NCI-H1694 treated with DMSO at 0.1 percent for 48 hours (cell line): ENCODE measurements at regions not wholly inside any gene's neighbourhood (a gene's known extent, or its start where the extent isn't known, plus 50 kb on each side); places are given as distances from the start of the nearest gene placed in this dataset.

Experiments used
- DNase-seq: peaks from one replicate; lab custom pipeline; 2025; lab: John Stamatoyannopoulos, UW

DNA sequence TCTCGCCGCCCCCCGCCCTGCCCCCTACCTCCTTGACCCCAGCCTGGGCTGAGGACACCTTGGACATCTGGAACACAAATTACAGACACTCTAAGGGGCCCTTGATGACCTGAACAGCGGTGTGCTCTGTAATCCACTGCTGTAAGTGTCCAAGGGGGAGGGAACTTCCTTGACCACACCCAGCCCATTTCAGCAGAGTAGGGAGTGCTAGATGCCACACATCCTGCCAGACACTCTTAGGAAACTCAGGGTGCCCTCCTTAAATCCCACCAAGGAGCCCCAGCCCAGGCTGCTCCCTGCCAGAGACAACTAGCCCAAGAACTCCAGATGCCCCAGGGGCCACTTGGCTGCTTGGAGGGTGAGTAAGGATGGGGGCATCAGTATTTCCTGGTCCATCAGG is 282.2 kb downstream of the RRAGC start:
- no peak for DNase-seq

DNA sequence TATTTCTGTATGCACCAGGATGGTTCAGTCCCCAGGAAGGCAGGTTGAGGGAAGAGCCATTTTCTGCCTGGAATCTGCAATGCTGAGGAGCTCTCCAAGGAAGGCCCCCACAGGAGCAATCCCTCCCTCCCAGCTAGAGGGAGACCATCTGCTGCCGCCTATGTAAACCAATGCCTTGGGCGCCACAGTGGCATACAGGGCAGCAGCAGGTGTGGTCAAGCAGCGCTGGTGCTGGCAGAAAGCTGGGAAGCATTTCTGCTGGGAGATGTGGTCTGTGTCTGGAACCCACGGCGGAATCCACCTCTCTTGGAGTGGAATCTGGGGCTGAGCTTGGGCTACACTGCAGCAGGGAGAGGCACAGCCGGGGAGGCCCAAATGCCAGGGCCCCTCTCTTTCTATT is 283.3 kb downstream of the RRAGC start:
- DNase-seq = no peak

DNA sequence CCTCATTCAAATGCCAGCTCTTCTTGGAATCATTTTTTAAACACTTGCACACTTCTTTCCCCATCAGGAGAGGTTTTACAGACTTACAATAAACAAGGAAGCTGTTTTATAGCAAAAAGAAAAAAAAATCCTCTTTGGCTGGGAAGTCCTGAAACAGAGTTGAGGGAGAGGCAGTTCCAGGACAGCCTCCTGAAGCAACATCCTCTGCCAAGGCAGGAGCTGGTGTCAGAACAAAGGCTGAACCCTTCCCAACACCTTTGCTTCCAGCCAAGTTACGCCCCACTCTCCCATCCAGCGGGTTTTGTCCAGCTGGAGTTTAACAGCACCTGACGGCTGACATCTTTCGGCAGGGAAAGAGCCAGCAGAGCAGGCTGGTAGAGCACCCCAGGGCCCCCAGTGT is 287.8 kb downstream of the RRAGC start:
- DNase-seq = no peak

DNA sequence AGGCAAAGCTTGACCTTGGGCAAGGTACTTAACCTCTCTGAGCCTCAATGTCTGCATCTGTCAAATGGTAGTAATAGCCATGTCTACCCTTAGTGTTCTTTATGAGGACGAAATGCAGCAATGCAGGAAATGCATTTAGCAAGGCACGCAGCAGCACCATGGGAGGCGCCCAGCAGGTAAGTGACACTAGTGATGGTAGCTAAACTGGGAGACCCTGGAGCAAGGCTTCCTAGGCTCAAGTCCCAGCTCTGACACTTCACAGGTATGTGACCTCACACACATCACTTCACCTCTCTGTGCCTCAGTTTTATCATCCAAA is 289.0 kb downstream of the RRAGC start:
- DNase-seq = no peak

DNA sequence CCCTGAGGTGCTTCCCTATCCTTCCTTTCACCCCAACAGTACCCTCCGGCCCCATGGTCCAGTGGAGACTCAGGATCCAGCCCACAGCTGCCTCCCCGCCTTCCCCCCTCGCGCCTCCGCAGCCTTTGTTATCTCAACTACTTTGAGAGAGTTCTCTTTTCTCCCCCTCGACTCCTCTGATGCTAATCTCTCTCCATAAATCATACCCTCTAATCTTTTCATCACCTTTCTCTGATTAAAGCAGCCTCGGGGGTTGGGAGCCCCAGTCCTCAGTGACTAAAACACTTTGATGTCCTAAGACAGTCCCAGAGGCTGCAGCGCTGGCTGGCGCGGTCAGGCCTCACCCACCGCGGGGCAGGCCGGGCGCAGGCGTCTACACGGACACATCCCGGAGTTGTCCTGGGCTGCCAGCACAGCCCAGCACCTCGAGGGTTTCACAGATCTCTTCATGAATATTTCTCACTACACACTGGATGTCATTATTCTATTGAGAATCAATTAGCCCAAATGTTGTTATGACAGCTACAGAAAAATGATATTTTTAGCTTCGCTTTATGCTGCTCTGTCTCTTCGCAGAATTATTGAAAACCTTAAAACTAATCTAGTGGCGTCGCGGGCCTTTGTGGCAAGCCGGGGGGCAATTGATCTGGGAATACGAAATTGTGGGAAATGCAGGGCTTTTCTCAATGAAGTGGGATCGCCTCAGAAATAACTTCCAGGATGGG is 289.5 kb downstream of the RRAGC start:
- DNase-seq = no peak

DNA sequence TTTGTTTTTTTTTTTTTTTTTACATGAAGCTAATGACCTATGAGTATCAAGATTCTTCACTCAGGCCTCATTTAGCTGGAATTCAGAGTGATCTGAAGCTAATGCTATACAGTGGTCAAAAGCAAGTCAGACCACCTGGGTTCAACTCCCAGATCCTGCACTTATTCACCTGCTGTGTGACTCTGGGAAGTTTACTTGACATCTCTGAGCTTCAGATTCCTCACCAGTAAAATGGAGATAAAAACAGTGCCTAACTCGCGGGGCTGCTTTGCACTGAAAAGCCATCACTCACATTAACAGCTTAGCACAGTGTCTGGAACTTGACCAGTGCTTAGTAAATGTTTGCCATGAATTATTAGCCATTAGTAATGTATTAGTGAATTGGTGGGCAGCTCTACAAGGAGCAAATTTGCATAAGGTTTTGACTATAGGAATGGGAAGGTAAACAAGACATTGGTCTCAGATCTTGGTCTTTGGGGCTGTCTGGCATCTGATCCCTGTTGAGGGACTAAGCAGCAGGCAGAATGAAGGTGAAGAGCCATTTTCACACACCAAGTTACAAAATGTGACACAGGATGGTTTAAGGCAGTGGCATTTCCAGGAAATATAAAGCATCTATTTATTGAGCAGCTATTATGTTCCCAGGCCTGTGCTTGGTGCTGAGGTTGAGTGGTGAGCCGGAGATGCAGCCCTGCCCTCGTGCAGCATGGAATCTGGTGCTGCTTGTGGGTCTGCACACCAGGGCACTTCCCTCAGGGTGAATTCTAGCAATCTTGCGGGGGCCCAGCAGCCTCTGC is 291.3 kb downstream of the RRAGC start:
- no peak for DNase-seq

DNA sequence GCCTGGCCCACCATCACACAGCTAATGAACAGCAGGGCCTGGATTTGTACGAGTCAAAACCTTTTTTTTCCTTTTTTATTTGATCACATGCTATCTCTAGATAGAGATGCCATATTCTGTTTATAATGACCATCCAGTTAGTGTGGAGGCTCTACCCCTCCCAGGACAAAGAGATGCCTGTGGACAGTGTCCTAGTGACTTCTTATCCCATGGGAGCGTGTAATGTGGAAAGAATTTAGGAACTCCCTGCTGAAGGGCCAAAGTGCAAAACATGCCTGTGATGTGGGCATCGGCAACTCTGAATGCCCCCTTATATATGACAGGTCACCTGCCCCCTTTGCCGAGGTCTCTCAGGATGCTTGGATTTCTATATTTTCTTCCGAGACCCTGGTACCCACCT is 292.2 kb downstream of the RRAGC start:
- DNase-seq = no peak

DNA sequence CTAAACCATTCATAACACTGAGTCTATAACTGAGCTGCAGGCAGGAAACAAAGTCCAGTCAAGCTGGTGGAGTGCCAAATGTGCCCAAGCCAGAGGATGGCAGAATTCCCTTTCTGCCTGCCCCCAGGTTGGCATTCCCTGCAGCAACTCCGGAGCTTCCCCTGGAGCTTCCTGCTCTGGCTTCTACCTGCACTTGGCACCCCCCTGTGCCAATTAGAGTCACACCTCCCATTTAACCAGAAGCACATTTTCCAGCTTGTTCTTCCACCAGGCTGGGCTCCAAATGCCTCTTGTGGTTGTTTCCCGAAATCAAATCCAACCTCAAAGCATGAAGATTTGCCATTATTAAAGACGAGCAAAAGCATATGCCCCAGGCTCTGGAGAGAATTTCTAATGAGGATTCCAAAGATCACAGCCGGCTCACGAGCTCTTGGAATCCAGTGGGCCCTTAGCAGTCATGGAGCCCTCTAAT is 294.5 kb downstream of the RRAGC start:
- no peak for DNase-seq

DNA sequence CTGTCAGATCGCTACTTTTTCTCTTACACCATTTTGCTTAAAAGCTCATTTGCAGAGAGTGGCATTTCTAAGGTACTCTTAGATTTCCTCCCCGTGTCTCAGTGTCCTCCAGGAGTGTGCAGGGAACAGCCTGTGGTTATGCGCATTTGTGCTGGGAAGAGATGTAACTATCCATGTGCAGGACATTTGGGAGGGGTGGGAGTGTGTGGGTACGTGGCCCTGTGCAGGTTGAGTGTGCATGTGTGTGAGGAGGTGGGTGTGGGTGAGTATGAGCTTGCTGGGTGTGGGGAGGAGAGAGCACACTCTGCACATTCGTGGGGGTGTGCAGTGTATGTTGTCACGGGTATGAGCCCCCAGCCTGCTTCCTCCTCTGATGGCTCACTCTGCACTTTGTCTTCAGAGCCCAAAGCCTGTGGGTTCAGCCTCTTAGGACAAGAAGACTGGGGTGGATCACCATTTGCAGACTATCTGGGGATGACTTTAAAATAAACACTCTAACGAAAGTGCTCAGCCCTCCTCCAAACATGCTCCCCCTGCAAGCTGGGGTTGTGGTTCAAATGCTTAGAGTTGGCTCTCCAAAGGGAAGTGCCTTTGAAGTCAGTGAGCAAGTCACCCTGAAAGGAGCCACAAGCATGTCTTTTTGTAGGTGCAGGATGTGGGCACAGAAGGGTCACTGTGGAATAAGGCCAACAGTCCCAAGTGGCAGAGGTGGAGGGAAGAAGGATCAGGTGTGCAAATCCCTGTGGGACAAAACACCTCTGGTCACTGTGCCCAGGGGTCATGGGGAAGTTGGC is 295.4 kb downstream of the RRAGC start:
- no peak for DNase-seq

DNA sequence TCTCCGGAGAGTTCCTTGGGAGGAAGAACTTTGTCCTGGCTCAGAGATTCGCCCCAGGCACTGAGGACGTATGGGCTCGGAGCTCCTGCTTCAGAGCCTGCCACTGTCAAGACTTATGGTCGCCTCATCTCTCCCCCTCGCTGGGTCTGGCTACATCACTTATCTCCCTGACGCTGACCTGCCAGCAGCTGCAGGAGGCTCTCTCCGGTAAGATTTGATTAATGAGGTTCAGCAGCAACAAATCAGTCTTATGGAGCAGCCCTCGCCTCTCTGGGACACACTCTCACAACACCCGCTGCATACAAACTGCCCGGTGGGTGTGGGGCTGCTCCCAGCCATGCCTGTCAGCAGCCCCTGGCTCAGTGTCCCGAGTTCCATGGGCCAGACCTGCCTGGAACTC is 297.8 kb downstream of the RRAGC start:
- no peak for DNase-seq

DNA sequence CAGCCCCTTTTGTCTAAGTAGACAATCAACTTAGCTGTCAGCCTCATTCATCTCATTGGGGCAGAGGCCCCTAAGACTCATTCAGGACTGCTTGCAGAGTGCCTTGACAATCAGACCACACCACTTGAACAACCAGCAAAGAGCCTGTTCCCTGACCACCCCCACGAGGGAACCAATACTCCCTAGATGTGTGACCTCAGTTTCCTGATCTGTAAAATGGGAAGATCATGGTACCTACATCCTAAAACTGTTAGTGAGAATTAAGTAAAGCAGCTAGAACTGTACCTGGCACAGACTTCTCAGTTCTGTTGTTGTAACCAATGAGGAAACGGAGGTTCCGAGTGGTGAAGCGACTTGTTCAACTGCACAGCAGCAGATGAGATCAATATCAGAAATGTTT is 298.5 kb downstream of the RRAGC start:
- no peak for DNase-seq

DNA sequence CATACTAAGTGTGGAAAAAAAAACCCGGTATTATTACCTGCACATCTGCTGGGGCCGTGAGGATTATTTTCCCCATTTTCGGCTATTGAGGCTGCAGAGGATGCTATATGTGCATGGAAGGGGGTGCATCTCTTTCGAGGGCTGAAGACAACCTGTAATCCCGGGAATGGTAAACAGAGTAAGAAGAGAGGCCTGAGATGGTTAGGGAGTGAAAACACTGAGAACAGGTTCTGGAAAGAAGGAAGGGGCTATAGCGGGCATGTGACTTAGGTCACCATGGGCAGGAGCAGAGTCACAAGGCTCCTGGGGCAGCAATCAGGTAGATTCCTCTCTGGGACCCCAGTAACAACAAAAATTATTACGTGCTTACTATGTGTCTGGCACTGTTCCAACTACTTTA is 299.1 kb downstream of the RRAGC start:
- no peak for DNase-seq

DNA sequence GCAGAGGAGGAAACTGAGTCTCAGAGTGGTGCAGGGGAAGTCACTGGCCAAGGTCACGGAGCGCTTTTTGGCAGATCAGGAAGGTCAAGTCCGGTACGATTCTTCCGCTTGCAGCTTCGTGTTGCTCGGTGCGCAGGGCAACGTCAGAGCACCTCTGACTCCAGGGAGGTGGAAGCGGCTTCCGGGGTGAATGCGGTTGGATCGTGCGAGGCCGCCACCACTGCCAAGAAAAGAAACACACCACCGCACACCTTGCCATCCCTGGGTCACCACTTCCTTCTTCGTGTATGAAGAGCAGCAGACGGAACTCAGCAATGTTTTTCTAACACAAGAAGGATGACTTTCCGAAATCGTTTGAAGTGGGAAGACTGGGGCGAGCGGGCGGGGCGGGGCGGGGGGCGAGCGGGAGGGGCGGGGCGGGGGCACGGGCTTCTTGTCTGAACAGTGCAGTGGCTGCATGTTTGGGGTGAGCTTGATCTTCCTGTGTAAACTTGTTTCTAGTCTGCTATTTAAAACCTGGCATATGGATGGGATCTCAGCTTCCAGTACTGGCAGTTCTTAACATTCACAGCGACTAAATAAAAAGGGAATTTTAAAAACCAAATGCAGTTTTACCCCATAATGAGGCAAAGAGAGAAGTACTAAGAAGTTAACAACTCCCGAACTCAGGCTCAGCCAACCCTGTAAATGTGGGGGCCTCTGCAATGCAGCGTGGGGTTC is 300.0 kb downstream of the RRAGC start:
- DNase-seq = no peak

DNA sequence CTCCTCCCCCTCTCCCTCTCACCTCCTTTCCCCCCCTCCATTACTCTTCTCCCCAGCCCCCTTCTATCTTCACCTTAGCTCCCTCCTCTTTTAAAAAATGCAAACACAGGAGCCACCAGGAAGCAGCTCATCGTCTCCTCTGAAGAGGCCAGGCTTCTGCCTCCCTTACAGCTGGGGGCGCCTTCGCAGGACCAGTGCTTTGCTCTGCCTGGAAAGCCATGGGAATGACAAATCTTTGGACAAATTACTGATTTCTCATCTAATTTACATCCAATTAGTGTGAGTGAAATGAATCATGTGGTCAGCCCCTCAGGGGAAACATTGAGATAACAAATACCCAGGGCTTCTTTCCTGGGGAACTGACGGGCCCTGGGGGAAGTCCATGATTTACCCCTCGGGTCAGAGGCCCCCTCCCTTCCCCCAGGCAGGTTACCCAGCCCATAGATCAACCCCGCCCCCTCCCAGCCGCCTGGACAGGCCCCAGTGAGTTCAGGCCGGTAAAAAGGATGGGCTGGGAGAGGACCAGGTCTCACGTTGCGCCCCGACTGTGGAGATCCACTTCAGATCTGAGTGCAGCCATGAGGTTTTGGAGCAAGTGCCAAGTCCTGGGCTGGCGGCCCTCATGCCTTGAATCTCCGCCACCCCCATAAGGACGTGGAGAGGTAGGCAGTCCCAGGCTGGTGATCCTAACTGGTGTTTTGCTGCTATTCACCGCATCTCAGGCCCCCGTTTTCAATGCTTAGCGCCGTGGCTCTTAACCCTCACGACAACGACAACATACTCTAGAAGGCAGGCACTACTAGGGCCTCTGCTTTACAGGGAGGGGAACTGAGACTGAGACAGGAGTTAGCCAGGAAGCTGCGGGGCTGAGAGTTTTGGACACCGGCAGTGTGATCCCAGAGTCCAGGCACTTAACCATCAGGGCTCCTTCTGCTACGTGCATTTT is 300.8 kb downstream of the RRAGC start:
- DNase-seq = no peak

DNA sequence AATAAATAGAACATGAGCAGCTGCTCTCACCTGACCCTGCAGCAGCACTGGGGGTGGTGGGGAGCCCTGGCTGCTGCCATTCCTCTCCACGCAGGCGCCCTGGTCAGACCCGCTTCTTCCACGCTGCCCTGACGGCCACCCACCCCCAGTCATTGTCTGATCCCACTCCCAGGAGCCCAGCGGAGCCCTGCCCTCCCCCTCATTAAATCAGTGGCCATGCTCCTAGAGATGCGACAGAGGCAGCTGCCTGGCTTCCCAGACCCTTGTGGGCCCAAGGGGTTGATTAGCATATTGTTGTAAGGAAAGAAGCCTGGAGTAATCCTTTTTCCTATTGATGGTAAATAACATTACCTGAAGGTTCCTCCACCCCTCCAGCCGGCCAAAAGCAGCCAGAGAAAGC is 301.5 kb downstream of the RRAGC start:
- DNase-seq = no peak

DNA sequence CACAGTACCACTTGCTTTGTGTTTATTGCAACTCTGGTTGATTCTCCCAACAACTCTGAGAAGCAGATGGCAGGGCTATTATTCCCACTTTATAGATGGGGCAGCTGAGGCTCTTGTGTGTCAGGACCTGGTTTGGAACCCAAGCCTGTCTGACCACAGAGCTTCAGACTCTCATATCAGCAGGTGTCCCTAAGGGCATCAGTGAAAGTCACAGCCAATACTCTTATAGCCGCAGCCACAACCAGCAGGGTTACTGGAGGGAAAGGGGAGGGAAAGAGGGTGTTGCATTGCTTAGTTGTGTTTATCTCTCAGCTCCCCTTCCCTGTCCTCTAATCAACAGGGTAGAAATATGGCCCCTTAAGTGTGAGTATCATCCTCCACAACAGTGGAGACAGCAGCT is 304.0 kb downstream of the RRAGC start:
- no peak for DNase-seq

DNA sequence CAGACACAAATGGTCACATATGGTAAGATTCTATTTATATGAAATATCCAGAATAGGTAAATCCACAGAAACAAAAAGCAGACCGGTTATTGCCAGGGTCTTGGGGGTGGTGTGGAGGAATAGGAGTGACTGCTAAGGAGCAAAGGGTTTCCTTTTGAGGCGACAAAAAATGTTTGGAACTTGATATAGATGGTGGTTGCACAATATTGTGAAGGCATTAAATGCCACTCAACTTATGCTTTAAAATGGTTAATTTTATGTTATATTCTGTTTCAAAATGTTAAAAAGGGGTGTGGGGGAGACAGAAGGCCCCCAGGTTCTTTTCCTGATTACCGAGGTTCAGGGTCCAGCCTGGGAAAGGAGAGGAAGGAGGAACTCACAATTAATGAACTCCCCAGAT is 304.4 kb downstream of the RRAGC start:
- no peak for DNase-seq

DNA sequence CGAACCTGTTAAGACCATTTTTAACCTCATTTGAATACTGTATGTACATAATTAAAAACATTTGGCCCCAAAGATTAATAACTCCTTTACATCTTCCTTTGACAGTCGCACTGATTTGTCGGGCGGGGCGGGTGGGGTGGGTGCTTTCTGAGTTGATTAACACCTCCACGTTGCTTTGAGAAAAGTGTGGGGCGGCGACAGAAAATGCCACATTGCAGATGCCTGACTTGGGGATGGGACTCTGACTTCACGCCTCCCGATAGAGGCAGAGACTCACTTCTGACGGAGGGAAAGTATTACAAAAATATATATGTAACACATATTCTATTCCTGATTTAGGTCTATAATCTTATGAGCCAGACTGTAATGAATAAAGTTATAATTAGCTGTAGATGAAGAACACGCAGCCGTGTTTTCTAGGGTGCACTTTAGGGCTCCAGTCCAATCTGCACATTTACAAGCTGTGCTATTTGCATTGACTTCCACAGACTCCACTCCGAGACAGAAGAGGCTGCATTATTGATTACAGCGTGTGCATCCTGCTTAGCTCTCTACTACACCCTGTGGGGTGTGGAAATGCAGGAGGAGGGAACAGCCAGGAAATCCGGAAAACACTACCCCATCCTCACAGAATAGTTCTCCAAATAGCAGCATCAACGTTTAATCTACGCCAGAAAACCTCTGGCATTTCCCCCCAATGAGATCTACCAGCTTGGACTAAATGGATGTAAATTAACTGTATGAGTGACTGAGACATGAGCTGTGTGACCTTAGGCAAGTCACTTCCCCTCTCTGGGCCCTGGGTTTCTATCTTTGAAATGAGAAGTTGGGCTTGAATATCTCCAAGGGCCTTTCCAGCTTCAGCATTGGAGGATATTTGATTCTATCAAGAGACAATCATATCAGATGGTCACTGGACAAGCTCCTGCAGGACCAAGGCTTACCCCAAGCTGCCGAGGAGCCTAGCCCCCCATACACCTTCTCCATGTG is 308.0 kb downstream of the RRAGC start:
- DNase-seq = no peak

DNA sequence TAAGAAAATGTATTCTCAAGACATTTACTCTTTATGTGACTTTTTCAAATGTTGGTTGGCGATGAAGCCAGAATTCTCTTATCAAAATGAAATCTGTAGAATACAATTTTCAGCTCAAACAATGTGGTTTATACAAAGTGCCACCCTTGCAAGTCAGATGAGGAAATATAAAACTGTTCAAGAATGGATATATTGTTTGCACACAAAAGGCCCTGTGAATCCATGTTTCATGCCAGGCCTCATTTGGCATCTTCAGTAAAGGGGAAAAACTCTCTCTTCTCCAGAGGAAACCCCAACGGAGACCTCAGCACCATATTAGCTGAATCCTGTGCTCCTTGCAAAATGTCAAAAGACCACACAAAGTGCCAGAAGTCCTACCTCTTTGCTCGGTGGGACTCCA is 310.4 kb downstream of the RRAGC start:
- DNase-seq = no peak

DNA sequence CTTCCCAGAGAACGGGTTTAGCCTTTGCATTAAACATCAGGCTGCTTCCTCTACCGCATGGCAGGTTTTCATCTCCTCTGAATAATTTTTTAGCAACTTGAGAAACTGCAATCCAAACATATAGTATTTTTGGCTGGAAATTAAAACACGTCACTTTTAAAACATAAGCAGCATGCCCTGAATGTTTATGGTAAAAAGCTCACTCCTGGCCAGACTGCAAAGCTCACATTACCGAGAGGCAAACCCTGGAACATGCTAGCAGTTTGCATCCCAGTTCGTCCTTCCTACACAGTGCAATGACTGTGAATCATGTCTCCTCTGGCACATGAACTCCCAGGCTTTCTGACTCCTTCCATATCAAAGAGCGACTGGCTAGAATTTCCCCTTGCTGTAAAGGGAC is 312.3 kb downstream of the RRAGC start:
- DNase-seq = no peak
